Activated T-cell treated with anti-CD3 and anti-CD28 coated beads, Interleukin-2, amount 50 U/mL, for 1 hour (primary cell): ENCODE measurements at regions not wholly inside any gene's neighbourhood (a gene's known extent, or its start where the extent isn't known, plus 50 kb on each side); places are given as distances from the start of the nearest gene placed in this dataset.
A peak's percentile ranks its signal among the peaks of the same experiment; 100 is the strongest.

Experiments
- DNase-seq: peaks from one replicate; pipeline ENCODE4 v3.0.0-alpha.2; 2020

GRCh38 chr13:107736731-107737130 is 478.6 kb downstream of the LIG4 start:
- no peak for DNase-seq

DNA sequence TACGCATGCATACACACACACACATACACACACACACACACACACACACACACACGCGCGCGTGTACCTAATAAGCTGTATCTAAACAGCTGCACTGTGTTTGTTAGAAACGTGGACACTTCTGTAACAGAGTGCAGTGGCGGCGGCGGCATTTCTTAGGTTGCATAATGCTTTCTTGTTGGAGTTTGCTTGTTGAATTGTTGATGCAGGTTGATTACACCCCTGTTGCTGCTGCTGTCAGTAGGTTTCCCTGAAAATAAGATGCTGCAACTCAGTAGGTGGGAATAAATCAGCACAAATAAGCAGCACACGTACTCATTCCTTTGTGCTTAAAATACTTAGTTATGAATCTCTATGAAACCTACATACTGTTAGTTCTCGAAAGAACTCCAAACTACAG is 479.2 kb downstream of the LIG4 start:
- no peak for DNase-seq

- no peak for DNase-seq
These were observed 480.3 kb downstream of the LIG4 start for GRCh38 chr13:107734891-107735625.

GRCh38 chr13:107733276-107733675 is 482.1 kb downstream of the LIG4 start:
- no peak for DNase-seq

DNA sequence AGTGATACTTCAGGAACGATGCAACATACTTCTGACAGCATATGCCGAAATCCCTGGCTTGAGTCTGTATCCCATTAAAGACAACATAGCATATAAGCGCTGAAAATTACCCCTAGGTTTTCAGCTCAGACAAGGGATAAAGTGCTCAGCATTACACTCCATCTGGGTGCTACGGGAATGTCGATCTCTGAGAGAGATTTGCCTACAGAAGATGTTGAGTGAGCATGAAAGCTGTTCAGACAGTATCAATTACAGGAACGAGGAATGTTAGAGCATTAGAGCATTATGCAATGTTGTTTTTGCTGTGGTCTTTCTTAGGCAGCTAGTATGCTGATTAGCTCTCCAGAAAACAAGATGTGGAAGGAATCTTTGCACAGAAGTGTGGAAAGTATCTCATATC is 484.5 kb downstream of the LIG4 start:
- no peak for DNase-seq

DNA sequence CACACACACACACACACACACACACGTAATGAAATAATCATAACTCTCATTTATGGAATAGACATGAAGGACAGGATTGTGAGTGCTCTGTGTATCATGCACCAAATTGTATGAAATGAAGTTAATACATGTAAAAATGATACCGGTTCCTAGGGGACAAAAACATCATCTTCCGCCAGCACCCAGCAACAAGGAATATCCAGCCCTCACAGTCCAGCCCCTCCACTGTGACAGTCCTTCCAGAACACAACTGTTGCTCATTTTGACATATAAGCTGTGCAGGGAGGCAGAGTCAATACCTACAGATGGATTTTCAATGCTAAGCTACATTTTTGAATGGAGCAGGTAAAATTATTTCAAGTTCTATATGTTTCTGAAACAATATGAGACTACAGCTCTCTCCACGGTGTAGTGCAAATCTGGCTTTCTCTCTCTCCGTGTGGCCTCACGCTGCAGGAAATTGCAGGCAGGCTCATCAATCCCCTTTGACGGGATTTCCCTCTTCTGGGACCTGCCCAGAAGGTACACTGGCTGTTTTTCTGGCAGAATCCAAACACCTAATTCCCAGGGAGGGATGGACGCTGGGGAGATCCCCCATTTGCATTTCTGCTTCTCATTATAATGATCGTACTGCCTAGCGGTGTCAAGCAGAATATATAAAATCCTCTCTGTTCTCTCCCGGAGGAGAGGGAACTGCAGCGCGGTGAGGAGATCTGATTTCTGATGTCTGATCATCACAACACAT is 494.0 kb downstream of the LIG4 start:
- DNase-seq: no peak

DNA sequence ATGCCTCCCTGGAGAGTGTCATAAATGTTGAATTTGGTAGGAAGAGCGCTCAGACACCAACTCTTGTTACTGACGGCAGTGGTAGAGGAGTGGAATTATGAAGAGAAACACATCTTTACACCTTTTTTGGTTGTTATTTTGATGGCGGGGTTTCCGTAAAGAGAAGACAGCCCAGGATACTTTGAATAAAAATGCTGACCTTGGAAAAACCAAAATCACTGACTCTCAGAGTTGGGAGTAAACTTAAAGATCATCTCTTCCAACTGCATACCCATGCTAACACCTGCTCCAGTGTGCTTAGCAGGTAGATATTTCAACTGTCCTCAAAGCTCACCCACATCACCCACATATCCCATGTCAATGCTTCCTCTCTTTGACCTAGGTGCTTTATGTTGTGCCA is 498.6 kb downstream of the LIG4 start:
- no peak for DNase-seq

GRCh38 chr13:107716241-107716640 is 499.1 kb downstream of the LIG4 start:
- DNase-seq: no peak

- no peak for DNase-seq
These were observed 499.8 kb downstream of the LIG4 start for GRCh38 chr13:107715496-107715895.

GRCh38 chr13:107713314-107713713 is 502.0 kb downstream of the LIG4 start:
- no peak for DNase-seq

DNA sequence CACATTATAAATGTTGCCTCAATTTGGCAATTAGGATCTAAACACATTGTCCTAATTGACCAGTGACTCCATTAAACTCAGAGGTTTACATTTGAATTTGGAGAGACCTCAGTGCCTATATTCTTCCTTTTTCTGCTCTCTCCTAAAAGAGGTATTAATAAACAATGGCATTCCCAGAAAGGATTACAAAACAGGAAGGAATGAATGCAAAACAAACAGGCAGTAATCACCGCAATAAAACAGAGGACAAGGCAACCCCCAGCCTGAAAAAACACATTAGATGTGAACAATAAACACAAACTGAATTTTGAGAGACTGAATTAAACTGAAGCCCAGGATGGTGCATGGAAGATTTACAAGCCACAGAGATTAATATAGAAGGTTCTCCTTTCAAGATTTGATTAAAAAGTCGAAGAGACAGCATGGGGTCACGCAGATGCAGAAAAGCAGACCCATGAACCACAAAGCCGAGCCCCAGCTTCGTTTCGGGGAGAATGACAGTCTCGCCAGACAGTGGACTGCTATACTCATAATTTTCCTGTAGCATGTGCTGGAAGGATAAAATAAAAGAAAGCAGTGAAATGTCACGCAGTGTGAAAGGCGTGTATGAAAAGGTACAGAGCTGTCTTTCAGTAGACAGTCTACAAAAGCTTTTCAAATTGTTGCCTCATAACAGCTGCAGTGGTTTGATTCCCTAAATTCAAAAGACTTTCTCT is 503.0 kb downstream of the LIG4 start:
- DNase-seq: no peak

DNA sequence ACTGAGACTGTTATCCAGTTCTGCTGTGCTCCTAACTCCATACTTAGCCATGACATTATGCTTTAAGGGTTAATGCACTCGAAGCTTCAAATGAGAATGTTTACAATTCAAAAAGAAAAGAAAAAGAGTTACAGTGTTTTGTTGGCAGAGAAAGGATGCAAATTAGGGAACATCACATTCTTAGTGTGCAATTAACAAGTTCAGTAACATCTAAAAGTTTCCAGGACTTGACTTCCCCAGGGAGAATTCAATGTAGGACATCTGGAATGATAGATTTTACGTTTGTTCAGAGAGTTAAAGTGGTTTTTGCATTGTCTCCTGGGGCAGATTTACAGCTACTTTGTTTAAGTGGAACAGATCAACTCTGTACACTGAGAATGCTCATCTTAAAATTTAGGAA is 525.2 kb downstream of the LIG4 start:
- no peak for DNase-seq

- no peak for DNase-seq
These were observed 529.5 kb downstream of the LIG4 start for GRCh38 chr13:107685876-107686275.

GRCh38 chr13:107681600-107681999 is 533.7 kb downstream of the LIG4 start:
- no peak for DNase-seq

GRCh38 chr13:107680115-107680514 is 535.2 kb downstream of the LIG4 start:
- no peak for DNase-seq

DNA sequence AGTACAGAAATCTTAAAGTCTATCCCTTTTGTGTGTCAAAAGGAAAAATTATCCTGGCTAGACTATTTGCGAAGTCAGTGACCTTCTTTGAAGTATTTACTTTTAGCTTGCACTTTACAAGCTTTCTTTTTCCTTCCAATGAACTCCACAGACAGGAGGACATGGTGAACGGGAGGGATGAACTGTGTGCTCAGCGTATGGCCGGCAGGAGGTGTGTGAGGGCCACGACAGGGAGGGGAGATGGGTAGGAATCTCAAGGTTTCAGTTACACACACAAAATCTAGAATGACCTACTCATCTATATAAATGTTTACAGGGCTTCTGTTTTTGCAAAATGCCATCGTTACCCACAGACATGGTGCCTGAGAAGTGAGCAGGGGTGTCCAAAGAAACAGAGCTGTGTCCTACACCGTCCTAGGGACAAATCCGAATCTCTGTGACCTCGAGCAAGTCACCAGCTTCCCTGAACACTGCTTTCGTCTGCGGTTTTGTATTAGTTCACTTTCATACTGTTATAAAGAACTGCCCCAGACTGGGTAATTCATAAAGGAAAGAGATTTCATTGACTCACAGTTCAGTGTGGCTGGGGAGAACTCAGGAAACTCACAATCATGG is 537.2 kb downstream of the LIG4 start:
- DNase-seq: no peak

DNA sequence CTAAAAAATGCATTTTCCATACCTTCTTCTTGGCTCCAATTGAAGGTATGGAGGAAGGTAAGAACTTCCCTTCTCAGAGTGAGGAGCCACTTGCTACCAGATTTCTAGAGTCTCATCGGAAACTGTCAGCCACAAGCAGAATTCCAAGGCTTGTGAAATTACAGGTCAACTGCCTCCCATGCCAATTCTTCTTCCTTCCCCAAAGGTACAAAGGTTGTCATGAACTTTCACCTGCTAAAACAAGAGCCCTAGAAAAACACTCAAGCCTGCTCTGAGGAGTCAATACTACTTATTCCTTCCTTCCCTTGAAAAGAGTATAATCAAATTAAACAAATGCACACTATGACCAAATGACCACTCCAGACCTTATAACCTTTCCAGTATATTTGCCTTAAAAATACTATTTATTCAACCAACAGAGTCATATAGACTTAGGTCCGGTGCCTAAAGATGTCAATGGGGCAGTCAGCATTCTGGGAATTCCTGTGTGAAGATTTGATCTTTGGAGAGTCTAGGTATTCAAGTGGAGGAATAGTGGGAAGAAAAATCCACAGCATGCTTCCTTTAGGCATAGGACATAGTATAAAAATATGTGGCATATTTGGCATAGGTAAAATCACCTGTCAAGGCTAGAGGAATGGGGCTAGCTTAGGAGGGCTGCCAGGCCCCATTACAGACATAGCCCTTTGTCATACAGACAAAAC is 539.3 kb downstream of the LIG4 start:
- DNase-seq: no peak

- no peak for DNase-seq
These were observed 545.8 kb downstream of the LIG4 start for GRCh38 chr13:107669391-107669993.

DNA sequence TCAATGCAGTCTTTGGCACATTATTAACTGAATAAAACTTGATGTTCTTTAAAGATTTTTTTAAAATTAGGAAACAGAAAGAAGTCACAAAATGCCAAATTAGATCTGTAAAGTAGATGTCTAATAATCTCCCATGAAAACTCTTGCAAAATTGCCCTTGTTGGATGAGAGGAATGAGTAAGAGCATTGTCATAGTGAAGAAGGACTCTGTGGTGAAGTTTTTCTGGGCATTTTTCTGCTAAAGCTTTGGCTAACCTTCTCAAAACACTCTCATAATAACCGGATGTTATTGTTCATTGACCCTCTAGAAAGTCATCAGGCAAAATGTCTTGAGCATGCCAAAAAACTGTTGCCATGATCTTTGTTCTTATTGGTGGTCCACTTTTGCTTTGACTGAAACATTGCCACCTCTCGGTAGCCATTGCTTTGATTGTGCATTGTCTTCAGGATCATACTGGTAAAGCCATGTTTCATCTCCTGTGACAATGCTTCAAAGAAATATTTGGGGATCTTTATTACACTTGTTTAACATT is 549.3 kb downstream of the LIG4 start:
- DNase-seq: no peak

- DNase-seq: peak; percentile 15
These were observed 565.1 kb downstream of the LIG4 start for GRCh38 chr13:107650081-107650701.

DNA sequence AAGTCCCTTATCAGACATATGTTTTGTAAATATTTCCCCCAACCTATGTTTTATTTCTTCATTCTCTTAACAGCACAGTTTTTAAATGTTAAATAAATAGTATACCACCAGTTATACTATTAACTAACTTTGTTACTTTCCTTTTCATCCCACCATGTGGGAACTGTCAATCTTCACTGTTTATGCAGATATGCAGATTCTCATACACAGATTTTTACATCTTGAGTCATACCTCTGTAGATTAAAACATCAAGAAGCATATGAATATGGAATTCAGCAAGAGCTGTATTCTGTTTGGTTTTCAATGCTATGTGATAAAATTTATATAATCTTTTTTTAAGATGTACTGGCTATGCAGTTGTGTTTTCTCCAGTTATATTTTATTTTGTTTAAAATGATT is 566.3 kb downstream of the LIG4 start:
- DNase-seq: no peak

DNA sequence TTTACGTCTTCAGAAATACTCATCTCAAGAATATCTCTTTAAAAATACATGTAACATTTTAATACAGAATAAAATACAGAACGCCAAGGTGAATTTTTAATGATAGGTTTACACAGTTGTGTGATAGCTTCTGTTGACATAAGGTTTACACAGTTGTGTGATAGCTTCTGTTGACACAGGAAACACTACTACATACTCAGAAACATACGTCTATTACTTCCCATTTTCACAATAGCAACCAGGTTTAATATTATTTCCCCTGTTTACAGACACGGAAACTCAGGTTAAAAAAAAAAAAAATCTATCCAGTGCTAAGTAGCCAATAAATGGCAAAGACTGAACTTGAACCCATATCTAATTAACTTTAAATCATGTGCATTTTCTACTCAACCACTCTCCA is 571.2 kb downstream of the LIG4 start:
- no peak for DNase-seq
